ENCODE measurements at regions not wholly inside any gene's neighbourhood (a gene's known extent, or its start where the extent isn't known, plus 50 kb on each side); places are given as distances from the start of the nearest gene placed in this dataset.
"Not testable (repeated sequence)": the region's sequence is repeated elsewhere in the genome, so short reads cannot be mapped to it uniquely, and the experiment has no call there.

GRCh38 chr22:26806445-26807175, 149.2 kb downstream of the MIAT start:
- no peak for DNase-seq (ENCODE audit: low spot score)

DNA sequence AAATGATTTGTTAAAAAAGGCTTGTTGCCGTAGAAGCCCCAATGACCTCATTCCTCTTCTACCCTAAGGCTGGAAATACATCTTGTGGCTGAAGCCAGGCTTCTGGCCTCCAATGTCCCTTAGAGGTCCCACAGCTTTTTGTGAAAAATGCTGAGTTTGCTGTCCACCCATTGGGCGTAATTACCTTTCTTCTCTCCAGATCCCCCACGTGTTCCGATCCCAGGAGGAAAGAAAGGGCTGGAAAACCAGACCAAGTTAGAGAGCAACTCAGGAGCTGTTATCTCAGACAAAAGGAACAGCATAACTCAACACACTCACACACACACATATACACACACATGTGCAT, 154.2 kb downstream of the MIAT start:
- DNase-seq (ENCODE audit: low spot score) = no peak

- no peak for DNase-seq (ENCODE audit: low spot score)
Measured at GRCh38 chr22:26812731-26813130, 155.3 kb downstream of the MIAT start.

DNA sequence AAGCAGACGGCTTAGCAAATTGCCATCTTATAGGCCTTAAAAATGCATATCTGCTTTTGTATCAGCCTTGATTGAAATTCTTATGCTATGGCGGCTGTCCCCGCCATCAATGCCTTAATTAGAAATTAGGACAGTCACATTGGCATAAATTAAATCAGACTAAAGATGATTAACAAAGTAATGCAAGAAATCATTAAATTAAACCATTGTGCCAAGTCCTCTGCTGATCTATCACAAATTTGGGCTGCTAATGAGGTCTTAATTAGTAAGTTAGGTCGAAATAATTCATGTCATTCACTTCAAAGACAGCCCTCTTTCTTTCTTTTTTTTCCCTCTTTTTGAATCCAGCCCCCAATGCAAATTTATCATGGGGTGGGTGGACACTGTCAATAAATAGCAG, 159.3 kb downstream of the MIAT start:
- DNase-seq (ENCODE audit: low spot score) = no peak

- DNase-seq (ENCODE audit: low spot score) = no peak
Measured at GRCh38 chr22:26817926-26818325, 160.5 kb downstream of the MIAT start.

GRCh38 chr22:26821854-26822253, 164.5 kb downstream of the MIAT start:
- DNase-seq (ENCODE audit: low spot score) = no peak

DNA sequence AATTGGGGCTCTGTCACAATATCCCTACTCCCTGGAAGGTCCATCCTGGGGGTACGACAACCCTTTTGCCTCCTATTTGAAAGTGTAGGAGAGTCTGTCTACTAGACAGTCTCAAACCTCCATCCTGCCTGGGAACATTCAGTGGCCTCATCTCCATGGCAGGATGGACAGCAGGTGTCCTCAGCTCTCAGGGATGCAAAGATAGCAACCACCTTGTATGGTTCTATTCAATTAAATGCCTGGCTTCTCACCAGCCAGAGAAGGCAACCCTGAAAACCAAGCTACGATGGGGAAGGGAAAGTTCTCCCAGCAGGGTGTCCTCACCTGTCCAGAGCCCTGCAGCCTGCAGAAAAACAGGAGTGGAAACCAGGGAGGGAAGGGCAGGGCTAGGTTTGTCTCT, 164.9 kb downstream of the MIAT start:
- DNase-seq (ENCODE audit: low spot score) = no peak

DNA sequence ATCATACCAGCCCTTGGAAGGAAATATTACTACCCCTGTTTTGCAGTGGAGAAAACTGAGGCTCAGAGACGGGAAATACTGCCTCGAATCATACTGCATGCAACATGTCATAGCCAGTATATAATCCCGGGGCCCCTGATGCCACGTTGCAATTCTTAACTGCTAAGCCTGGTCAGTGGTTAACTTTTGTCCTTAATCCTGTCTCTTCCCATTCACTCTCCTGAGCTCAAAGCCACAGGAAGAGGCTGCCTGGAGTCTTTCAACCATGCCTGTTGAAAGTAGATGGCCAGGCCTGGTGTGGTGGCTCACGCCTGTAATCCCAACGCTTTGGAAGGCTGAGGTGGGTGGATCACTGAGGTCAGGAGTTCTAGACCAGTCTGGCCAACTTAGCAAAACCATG, 166.6 kb downstream of the MIAT start:
- DNase-seq (ENCODE audit: low spot score) = no peak

GRCh38 chr22:26825960-26826935, 168.9 kb downstream of the MIAT start:
- no peak for DNase-seq (ENCODE audit: low spot score)

DNA sequence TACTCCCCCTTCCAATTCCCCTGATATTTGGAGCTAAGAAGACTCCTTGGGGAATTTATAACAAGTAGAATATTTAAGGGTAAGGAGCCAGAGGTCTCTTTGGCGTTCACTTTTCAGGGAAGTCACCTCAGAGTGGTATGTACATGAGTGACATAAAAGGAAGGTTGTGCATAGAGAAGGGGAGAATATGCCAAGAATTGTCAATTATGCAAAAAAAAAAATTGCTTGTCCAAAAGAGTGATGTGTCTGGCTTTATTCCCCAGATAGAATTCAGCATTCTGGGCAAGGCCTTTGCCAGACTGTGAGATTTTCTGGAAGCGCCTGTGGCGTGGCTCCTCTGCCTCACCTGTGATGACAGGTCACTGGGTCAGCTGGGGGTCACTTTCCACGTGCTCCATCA, 170.2 kb downstream of the MIAT start:
- DNase-seq (ENCODE audit: low spot score) = no peak

DNA sequence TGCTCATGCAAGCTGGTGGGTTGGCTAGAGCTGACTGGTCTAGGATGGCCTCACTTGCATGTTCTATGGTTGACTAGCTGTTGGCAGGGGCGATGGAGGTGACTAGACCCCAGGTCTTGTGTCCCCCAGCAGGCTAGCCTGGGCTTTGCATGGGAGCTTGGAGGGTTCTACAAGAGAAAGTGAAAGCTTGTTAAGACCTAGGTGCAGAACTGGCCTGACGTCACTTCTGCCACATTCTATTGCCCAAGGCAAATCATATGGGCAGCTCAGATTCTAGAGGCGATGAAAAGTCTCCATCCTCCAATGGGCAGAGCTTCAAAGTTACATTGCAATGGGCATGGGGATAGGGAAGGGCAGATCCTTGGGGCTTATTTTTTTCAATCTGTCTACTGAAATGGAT, 170.9 kb downstream of the MIAT start:
- no peak for DNase-seq (ENCODE audit: low spot score)

- no peak for DNase-seq (ENCODE audit: low spot score)
Measured at GRCh38 chr22:26830837-26831236, 173.4 kb downstream of the MIAT start.

DNA sequence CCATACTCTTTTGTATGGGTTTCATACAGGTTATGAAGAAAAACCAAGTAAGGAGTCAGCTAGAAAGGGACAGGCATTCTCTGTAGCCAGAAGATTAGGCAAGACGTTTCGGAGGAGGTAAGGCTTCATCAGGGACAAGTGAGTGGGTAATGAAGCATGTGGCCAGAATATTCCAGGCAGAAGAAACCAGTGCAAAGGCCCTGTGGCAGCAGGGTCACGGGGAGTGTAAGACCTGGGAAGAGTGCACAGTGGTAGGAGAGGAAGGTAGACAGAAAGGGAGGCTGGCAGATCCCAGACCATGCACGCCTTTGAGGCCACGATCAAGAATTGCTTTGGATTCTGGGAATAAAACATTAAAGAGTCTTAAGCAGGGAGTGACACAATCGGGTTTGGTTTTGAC, 177.6 kb downstream of the MIAT start:
- no peak for DNase-seq (ENCODE audit: low spot score)

GRCh38 chr22:26835929-26836528, 178.6 kb downstream of the MIAT start:
- DNase-seq (ENCODE audit: low spot score) = peak; percentile 65

DNA sequence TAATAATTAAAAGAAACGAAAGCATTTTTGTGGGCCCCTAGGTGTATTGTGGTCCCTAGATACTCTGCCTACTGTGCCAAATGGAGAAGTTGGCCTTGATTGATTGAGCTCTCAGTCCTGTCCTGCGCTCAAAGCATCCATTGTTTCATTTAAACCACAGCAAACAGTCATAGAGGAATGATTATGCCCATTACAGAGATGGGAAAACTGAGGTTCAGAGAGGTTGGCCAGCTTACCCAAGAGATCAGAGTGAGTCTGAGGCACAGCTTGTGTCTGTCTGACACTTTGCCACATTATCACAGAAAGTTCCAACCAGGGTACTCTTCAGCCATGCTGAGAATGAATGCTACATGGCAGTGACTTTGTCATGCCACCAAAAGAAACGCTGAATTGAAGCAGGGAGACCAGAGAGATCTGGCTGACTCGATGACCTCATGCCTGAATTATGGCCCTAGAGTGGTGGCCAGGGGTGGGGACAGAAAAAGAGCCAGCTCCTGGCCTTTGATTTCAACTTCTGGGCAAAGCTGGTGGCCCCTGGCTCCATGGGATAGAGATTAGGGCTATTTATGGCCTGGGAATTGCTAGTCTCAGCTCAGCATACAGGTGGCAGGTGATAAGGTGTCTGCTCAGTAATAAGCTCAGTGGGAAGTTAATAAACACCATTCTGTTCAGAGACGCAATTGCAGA, 180.5 kb downstream of the MIAT start:
- peak; percentile 57 for DNase-seq (ENCODE audit: low spot score)

DNA sequence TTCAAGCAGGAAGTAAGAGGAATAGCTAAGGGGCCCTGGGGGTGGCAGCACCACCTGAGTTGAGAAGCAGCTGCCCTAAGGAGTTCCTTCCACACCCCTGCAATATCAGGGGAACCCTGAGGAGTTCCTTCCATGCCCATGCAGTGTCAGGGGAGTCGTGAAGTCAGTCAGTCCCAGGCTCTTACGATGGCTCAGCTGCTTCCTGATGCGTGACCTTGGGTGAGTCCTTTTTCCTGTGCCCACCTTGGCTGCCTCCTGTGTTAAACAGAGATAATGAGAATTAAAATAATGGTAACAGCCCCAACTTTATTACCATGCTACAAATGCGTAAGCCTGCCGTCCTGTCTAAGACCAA, 181.1 kb downstream of the MIAT start:
- DNase-seq (ENCODE audit: low spot score) = no peak

GRCh38 chr22:26839216-26839615, 181.8 kb downstream of the MIAT start:
- DNase-seq (ENCODE audit: low spot score) = no peak

DNA sequence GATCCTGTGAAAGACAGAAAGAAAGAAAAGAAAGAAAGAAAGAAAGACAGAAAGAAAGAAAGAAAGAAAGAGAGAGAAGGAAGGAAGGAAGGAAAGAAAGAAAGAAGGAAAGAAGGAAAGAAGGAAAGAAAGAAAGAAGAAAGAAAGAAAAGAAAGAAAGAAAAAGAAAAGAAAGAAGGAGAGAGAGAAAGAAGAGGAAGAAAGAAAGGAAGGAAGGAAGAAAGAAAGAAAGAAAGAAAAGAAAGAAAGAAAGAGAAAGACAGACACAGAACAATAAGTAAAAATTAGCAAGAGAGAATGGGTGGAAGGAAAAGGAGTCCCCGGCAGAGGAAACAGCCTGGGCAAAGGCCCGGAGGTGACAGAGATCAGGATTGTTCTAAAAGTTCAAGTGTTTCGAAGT, 183.4 kb downstream of the MIAT start:
- DNase-seq (ENCODE audit: low spot score) = not testable (repeated sequence)

DNA sequence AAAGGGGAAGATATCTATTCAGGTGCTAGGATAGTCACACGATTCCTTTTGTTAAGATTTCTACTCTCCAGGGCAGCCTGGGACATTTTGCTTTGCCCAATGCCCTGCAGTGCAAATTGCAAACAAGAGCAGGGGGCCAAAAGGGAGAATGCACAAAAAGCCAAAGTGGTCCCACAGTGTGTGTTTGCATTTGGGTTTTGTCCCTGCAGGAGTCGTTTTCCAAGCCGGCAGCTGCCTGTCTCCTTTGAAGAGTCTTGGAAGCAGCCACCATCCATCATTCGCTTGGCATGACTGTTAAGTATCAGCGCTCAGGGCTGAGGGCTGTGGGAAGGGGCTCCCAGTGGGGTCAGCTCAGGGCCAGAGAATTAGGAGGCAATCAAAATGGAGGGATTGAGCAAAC, 184.7 kb downstream of the MIAT start:
- DNase-seq (ENCODE audit: low spot score) = no peak

- no peak for DNase-seq (ENCODE audit: low spot score)
Measured at GRCh38 chr22:26845021-26845743, 187.8 kb downstream of the MIAT start.

GRCh38 chr22:26846076-26846475, 188.7 kb downstream of the MIAT start:
- DNase-seq (ENCODE audit: low spot score) = no peak

DNA sequence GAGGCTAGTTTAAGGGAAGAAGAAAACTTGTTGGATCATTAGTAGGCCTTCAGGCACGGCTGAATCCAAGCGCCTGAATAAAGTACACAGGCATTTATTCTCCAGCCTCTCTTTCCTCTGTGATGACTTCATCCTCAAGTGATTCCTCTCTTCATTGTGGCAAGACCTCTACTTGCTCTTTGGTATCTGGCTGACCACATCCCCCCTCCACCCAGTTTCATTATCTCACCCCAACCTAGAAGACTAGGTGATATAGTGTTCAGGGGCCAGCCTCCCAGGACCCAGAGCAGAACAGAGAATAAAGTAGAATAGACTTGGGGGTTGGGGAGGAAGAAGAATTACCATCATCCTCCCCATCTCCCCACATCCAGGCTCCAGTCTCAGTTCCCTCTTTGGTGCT, 189.3 kb downstream of the MIAT start:
- DNase-seq (ENCODE audit: low spot score) = no peak

Data from AG20443 (cell line).